Astrocyte (in vitro differentiated cells and primary cell): ENCODE measurements at regions not wholly inside any gene's neighbourhood (a gene's known extent, or its start where the extent isn't known, plus 50 kb on each side); places are given as distances from the start of the nearest gene placed in this dataset.

Experiments
- DNase-seq: peaks from one replicate; pipeline ENCODE4 v3.0.0-alpha.2; 2010; ENCODE audit warnings: low read depth
- FAIRE-seq: peaks from 2 replicates; lab custom pipeline; 2011; peaks lifted over from hg19 to GRCh38; lab: Jason Lieb, UNC
- H2AFZ ChIP-seq: 2 replicates; pipeline ENCODE4 v1.6.0; 2012; ENCODE audit warnings: low read depth, low read length, inconsistent platforms
- H3K27ac ChIP-seq: 2 replicates; pipeline ENCODE4 v1.5.1; 2011; ENCODE audit warnings: low read depth, low read length, inconsistent platforms
- H3K27me3 ChIP-seq: 2 replicates; pipeline ENCODE4 v1.6.0; 2011; ENCODE audit warnings: low read length, inconsistent platforms; ENCODE audit not compliant: insufficient read depth
- H3K36me3 ChIP-seq: 2 replicates; pipeline ENCODE4 v1.5.1; 2011; ENCODE audit warnings: low read length, inconsistent platforms; ENCODE audit not compliant: insufficient read depth
- H3K4me1 ChIP-seq: 2 replicates; pipeline ENCODE4 v1.5.1; 2011; ENCODE audit warnings: low read length, inconsistent platforms; ENCODE audit not compliant: insufficient read depth
- H3K4me2 ChIP-seq: 2 replicates; pipeline ENCODE4 v1.6.0; 2012; ENCODE audit warnings: low read length, inconsistent platforms
- H3K4me3 ChIP-seq: 2 replicates; pipeline ENCODE4 v1.5.1; 2011; ENCODE audit warnings: low read depth, mild to moderate bottlenecking, low read length, inconsistent platforms; ENCODE audit not compliant: insufficient read depth
- H3K79me2 ChIP-seq: 2 replicates; pipeline ENCODE4 v1.6.0; 2012; ENCODE audit warnings: mild to moderate bottlenecking, low read length, inconsistent platforms; ENCODE audit not compliant: insufficient read depth
- H3K9ac ChIP-seq: 2 replicates; pipeline ENCODE4 v1.6.0; 2012; ENCODE audit warnings: mild to moderate bottlenecking, low read length, inconsistent platforms
- H3K9me3 ChIP-seq: 2 replicates; pipeline ENCODE4 v1.5.1; 2012; ENCODE audit warnings: low read depth, mild to moderate bottlenecking, low read length, inconsistent platforms; ENCODE audit not compliant: insufficient read depth
- H4K20me1 ChIP-seq: 2 replicates; pipeline ENCODE4 v1.6.0; 2012; ENCODE audit warnings: low read length, inconsistent platforms; ENCODE audit not compliant: insufficient read depth
- H3K27ac Mint-ChIP-seq: one replicate; pipeline ENCODE4 v1.8.0; 2021; ENCODE audit warnings: mild to moderate bottlenecking, mixed read lengths; ENCODE audit not compliant: unreplicated experiment
- H3K27me3 Mint-ChIP-seq: one replicate; pipeline ENCODE4 v1.8.0; 2021; ENCODE audit warnings: low read depth, mixed read lengths; ENCODE audit not compliant: unreplicated experiment
- H3K36me3 Mint-ChIP-seq: one replicate; pipeline ENCODE4 v1.8.0; 2021; ENCODE audit warnings: low read depth, mixed read lengths; ENCODE audit not compliant: unreplicated experiment
- H3K4me1 Mint-ChIP-seq: one replicate; pipeline ENCODE4 v1.8.0; 2021; ENCODE audit warnings: low read depth, mixed read lengths; ENCODE audit not compliant: unreplicated experiment
- H3K4me3 Mint-ChIP-seq: one replicate; pipeline ENCODE4 v1.8.0; 2021; ENCODE audit warnings: mild to moderate bottlenecking, moderate library complexity, mixed read lengths; ENCODE audit not compliant: unreplicated experiment
- H3K9me3 Mint-ChIP-seq: one replicate; pipeline ENCODE4 v1.8.0; 2021; ENCODE audit warnings: mild to moderate bottlenecking, mixed read lengths; ENCODE audit not compliant: unreplicated experiment
- CTCF ChIP-seq: IDR thresholded peaks from 2 replicates; pipeline ENCODE4 v1.5.1; 2011; ENCODE audit warnings: low read depth, mild to moderate bottlenecking, inconsistent platforms, low read length, moderate library complexity; ENCODE audit not compliant: insufficient read depth
- EZH2 ChIP-seq: IDR thresholded peaks from 2 replicates; pipeline ENCODE4 v1.6.1; 2012; ENCODE audit warnings: mild to moderate bottlenecking, low read length, inconsistent platforms; ENCODE audit not compliant: insufficient read depth

- Histone ChIP-seq H3K9ac (no peak overlapping the region), H3K27me3 (no peaks in the 10 kb centered on the region), H3K4me3 (no peak overlapping the region), H3K4me2 (no peak overlapping the region), H3K36me3 (no peaks in the 10 kb centered on the region), H3K4me1 (no peaks in the 10 kb centered on the region), H3K27ac (no peak overlapping the region), H4K20me1 (no peaks in the 10 kb centered on the region), H3K79me2 (no peaks in the 10 kb centered on the region), H3K9me3 (no peaks in the 10 kb centered on the region), H2AFZ (no peak overlapping the region)
- Mint-ChIP-seq H3K27me3 (no peaks in the 10 kb centered on the region), H3K36me3 (no peaks in the 10 kb centered on the region), H3K9me3 (no peaks in the 10 kb centered on the region), H3K27ac (no peak overlapping the region), H3K4me3 (no peak overlapping the region), H3K4me1 (no peaks in the 10 kb centered on the region)
- TF ChIP-seq EZH2, result no peak
- TF ChIP-seq CTCF, result no peak
- DNase-seq (no peak), FAIRE-seq (no peak)
Observed at GRCh38 chr3:187544326-187544725, 125.9 kb downstream of the SST start.

- no peaks in the 10 kb centered on the region for H3K27me3 ChIP-seq
- no peaks in the 10 kb centered on the region for H3K36me3 Mint-ChIP-seq
- FAIRE-seq, result no peak
Observed at GRCh38 chr3:187540847-187541246, 129.3 kb downstream of the SST start.

GRCh38 chr3:187536185-187536584, 134.0 kb downstream of the SST start:
- H2AFZ ChIP-seq, result no peak overlapping the region
- H3K4me1 Mint-ChIP-seq, result no peaks in the 10 kb centered on the region
- H3K27me3 Mint-ChIP-seq, result no peaks in the 10 kb centered on the region
- no peaks in the 10 kb centered on the region for H3K79me2 ChIP-seq
- H3K36me3 Mint-ChIP-seq, result no peaks in the 10 kb centered on the region
- no peak overlapping the region for H3K9ac ChIP-seq
- H3K4me3 ChIP-seq, result no peak overlapping the region
- H3K27me3 ChIP-seq, result no peaks in the 10 kb centered on the region
- no peaks in the 10 kb centered on the region for H3K4me1 ChIP-seq
- H3K9me3 ChIP-seq, result no peaks in the 10 kb centered on the region
- no peak overlapping the region for H3K4me3 Mint-ChIP-seq
- TF ChIP-seq CTCF (no peak), EZH2 (no peak)
- H4K20me1 ChIP-seq, result no peaks in the 10 kb centered on the region
- FAIRE-seq (no peak), DNase-seq (no peak)
- H3K4me2 ChIP-seq, result no peak overlapping the region
- no peak overlapping the region for H3K27ac ChIP-seq
- no peaks in the 10 kb centered on the region for H3K36me3 ChIP-seq
- H3K9me3 Mint-ChIP-seq, result no peaks in the 10 kb centered on the region
- H3K27ac Mint-ChIP-seq, result no peak overlapping the region

More at GRCh38 chr3:187540847-187541246, 129.3 kb downstream of the SST start:
- H3K4me3 ChIP-seq, result no peak overlapping the region
- no peak overlapping the region for H3K27ac Mint-ChIP-seq
- no peak overlapping the region for H3K9ac ChIP-seq
- H3K27me3 Mint-ChIP-seq, result no peaks in the 10 kb centered on the region
- H3K4me3 Mint-ChIP-seq, result no peak overlapping the region
- TF ChIP-seq EZH2, result no peak
- no peak for TF ChIP-seq CTCF
- no peaks in the 10 kb centered on the region for H3K9me3 ChIP-seq
- no peaks in the 10 kb centered on the region for H3K79me2 ChIP-seq
- no peaks in the 10 kb centered on the region for H3K9me3 Mint-ChIP-seq
- H3K27ac ChIP-seq, result no peak overlapping the region
- H3K4me1 Mint-ChIP-seq, result no peaks in the 10 kb centered on the region
- no peak overlapping the region for H3K4me2 ChIP-seq
- no peak for DNase-seq
- no peak overlapping the region for H2AFZ ChIP-seq
- no peaks in the 10 kb centered on the region for H4K20me1 ChIP-seq
- no peaks in the 10 kb centered on the region for H3K4me1 ChIP-seq
- H3K36me3 ChIP-seq, result no peaks in the 10 kb centered on the region
